ENCODE measurements at regions not wholly inside any gene's neighbourhood (a gene's known extent, or its start where the extent isn't known, plus 50 kb on each side); places are given as distances from the start of the nearest gene placed in this dataset.
"Not testable (repeated sequence)": the region's sequence is repeated elsewhere in the genome, so short reads cannot be mapped to it uniquely, and the experiment has no call there.

GRCh38 chr9:42326482-42326881, 143.0 kb downstream of the SPATA31A6 start:
- not testable (repeated sequence) for DNase-seq

GRCh38 chr9:42335342-42335741, 151.9 kb downstream of the SPATA31A6 start:
- not testable (repeated sequence) for DNase-seq

GRCh38 chr9:42335984-42336657, 152.7 kb downstream of the SPATA31A6 start:
- not testable (repeated sequence) for DNase-seq

- DNase-seq = not testable (repeated sequence)
These were observed 154.8 kb downstream of the SPATA31A6 start for GRCh38 chr9:42338275-42338674.

- DNase-seq = not testable (repeated sequence)
These were observed 156.4 kb downstream of the SPATA31A6 start for GRCh38 chr9:42339671-42340434.

GRCh38 chr9:42340435-42340723, 156.9 kb downstream of the SPATA31A6 start:
- DNase-seq = not testable (repeated sequence)

- DNase-seq = not testable (repeated sequence)
These were observed 158.4 kb downstream of the SPATA31A6 start for GRCh38 chr9:42341860-42342259.

- DNase-seq = not testable (repeated sequence)
These were observed 158.8 kb downstream of the SPATA31A6 start for GRCh38 chr9:42342297-42342696.

GRCh38 chr9:42344508-42344907, 161.0 kb downstream of the SPATA31A6 start:
- not testable (repeated sequence) for DNase-seq

- DNase-seq = not testable (repeated sequence)
These were observed 163.5 kb downstream of the SPATA31A6 start for GRCh38 chr9:42346916-42347315.

- DNase-seq = not testable (repeated sequence)
These were observed 165.7 kb downstream of the SPATA31A6 start for GRCh38 chr9:42349181-42349580.

GRCh38 chr9:42350412-42350811, 167.0 kb downstream of the SPATA31A6 start:
- DNase-seq = not testable (repeated sequence)

- not testable (repeated sequence) for DNase-seq
These were observed 174.3 kb downstream of the SPATA31A6 start for GRCh38 chr9:42357604-42358373.

GRCh38 chr9:42358626-42359247, 175.3 kb downstream of the SPATA31A6 start:
- not testable (repeated sequence) for DNase-seq

GRCh38 chr9:42364410-42365243, 181.2 kb downstream of the SPATA31A6 start:
- DNase-seq = not testable (repeated sequence)

GRCh38 chr9:42365244-42365945, 181.9 kb downstream of the SPATA31A6 start:
- peak; percentile 4 for DNase-seq

- not testable (repeated sequence) for DNase-seq
These were observed 184.9 kb downstream of the SPATA31A6 start for GRCh38 chr9:42368279-42368881.

- not testable (repeated sequence) for DNase-seq
These were observed 186.7 kb downstream of the SPATA31A6 start for GRCh38 chr9:42370172-42370571.

- DNase-seq = not testable (repeated sequence)
These were observed 188.0 kb downstream of the SPATA31A6 start for GRCh38 chr9:42371417-42371816.

GRCh38 chr9:42377530-42378417, 194.3 kb downstream of the SPATA31A6 start:
- DNase-seq = not testable (repeated sequence)
